NB4 (cell line): ENCODE measurements at regions not wholly inside any gene's neighbourhood (a gene's known extent, or its start where the extent isn't known, plus 50 kb on each side); places are given as distances from the start of the nearest gene placed in this dataset.

Experiments
- DNase-seq: peaks from one replicate; pipeline ENCODE4 v3.0.0; 2010; ENCODE audit warnings: low read depth
- H3K4me3 ChIP-seq: one replicate; pipeline ENCODE4 v1.5.1; 2011; ENCODE audit warnings: mild to moderate bottlenecking, low read depth, low read length, moderate library complexity
- MYC ChIP-seq: IDR thresholded peaks from 2 replicates; pipeline ENCODE4 v1.6.1; 2011; ENCODE audit warnings: low read depth, low read length
- POLR2A ChIP-seq: IDR thresholded peaks from 2 replicates; pipeline ENCODE4 v1.6.1; 2011; ENCODE audit warnings: mild to moderate bottlenecking; ENCODE audit not compliant: insufficient read length; ENCODE audit errors: extremely low read depth
- TF ChIP-seq, protein P1 (sequence below): IDR thresholded peaks from one replicate; pipeline ENCODE4 v1.5.1; 2012; ENCODE audit warnings: low read depth, low read length
- TF ChIP-seq, protein P2 (sequence below): IDR thresholded peaks from 2 replicates; pipeline ENCODE4 v1.6.1; 2011; ENCODE audit warnings: low read depth, low read length

DNA sequence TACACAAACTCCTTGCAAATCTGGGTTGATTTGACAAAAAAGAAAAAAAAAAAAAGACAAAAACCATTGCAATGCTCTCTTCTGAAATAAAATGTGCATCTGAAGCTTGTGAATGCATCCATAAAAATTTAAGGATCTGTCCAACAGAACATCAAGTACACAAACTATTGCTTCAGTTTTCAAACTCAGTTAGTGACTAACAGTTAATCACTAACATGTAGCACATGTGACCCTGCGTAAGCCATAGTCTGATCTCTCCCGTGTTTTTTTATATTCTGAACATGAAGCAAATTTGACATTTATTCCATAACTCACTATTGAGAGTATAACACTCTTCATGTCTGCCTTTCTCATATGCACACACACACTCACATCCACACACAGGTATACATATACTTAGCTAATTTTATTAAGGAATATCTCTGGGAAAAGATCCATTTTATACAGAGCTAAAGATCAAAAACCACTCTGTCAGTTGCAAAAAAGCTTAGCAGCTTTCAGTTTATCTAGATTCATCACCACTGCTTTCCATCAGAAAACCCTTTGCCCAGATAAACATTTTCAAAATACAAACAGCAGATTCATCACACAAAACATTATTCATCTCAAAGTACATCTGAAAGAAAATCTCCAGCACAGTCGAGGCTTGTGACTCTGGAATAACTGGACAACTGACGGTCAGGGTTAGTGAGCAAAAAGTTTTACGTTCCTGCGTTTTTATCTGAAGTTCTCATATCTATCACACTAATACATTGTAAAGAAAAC, 1000.4 kb upstream of the ACVR2A start:
- no peak for DNase-seq

DNA sequence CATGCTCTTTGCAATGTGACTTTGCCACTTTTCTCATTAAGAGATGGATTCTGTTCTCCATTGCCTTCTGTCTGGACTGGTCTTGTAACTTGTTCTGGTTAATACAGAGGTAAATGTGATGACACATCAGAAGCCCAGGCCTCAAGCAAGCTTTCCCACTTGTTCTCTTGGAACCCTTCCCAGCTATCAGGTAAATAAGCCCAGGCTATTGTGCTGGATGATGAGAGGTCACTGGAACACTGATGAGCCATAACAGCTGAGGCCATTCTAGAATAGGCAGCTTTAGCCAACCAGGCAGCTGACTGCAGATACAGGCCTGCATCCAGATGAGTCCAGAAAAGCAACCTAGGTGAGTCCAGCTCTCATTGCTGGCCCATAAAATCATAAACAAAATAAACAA, 1007.0 kb upstream of the ACVR2A start:
- TF ChIP-seq POLR2A (no peak), MYC (no peak)
- TF ChIP-seq, protein P1, sequence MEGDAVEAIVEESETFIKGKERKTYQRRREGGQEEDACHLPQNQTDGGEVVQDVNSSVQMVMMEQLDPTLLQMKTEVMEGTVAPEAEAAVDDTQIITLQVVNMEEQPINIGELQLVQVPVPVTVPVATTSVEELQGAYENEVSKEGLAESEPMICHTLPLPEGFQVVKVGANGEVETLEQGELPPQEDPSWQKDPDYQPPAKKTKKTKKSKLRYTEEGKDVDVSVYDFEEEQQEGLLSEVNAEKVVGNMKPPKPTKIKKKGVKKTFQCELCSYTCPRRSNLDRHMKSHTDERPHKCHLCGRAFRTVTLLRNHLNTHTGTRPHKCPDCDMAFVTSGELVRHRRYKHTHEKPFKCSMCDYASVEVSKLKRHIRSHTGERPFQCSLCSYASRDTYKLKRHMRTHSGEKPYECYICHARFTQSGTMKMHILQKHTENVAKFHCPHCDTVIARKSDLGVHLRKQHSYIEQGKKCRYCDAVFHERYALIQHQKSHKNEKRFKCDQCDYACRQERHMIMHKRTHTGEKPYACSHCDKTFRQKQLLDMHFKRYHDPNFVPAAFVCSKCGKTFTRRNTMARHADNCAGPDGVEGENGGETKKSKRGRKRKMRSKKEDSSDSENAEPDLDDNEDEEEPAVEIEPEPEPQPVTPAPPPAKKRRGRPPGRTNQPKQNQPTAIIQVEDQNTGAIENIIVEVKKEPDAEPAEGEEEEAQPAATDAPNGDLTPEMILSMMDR = no peak
- TF ChIP-seq, protein P2, sequence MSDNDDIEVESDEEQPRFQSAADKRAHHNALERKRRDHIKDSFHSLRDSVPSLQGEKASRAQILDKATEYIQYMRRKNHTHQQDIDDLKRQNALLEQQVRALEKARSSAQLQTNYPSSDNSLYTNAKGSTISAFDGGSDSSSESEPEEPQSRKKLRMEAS = no peak
- no peak for DNase-seq
- H3K4me3 ChIP-seq = no peak overlapping the region

More for the DNA sequence above, 1000.4 kb upstream of the ACVR2A start:
- TF ChIP-seq, protein P1 = no peak
- TF ChIP-seq MYC = no peak
- TF ChIP-seq, protein P2 = no peak
- TF ChIP-seq POLR2A = no peak
- no peak overlapping the region for H3K4me3 ChIP-seq

DNA sequence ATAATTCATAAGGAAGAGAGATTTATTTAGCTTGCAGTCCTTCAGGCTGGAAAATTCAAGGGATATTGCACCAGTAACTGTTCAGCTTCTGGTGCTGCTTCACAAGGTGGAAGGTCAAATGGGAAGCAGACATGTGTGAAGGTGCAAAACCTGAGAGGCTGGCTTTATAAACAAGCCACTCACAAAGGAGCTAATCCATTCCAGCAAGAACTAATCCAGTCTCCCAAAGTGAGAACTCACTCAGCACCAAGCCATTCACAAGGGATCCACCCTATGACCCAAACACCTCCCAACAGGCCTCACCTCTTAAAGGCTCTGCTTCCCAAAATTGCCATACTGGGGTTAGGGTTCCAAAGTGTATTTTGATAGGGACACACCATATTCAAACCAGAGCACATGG, 1018.4 kb upstream of the ACVR2A start:
- no peak overlapping the region for H3K4me3 ChIP-seq
- no peak for DNase-seq
- TF ChIP-seq, protein P2 = no peak
- TF ChIP-seq MYC (no peak), POLR2A (no peak)
- TF ChIP-seq, protein P1 = no peak

DNA sequence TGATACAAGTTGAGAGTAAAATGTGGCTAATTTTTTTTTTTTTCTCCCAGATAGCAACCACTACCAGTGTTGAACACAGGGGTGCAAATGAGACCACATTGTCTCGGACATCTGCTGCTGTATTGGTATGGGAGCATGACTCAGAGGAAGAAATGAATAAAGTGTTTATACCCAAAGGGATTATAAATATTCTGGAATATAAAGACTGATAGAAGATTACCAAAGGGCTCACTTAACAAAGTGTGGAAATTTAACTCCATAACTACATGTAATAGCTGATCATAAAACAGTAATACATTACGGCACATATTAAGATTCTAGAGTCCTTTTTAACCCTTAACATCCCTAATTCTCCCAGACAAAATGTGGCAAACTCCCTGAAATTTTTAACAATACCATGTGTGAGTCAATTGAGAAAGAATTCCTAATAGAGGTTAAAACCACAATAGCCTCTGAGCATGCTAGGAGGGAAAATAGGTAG, 1023.0 kb upstream of the ACVR2A start:
- TF ChIP-seq, protein P1 = no peak
- TF ChIP-seq, protein P2 = no peak
- TF ChIP-seq POLR2A (no peak), MYC (no peak)
- DNase-seq = no peak
- H3K4me3 ChIP-seq = no peak overlapping the region

DNA sequence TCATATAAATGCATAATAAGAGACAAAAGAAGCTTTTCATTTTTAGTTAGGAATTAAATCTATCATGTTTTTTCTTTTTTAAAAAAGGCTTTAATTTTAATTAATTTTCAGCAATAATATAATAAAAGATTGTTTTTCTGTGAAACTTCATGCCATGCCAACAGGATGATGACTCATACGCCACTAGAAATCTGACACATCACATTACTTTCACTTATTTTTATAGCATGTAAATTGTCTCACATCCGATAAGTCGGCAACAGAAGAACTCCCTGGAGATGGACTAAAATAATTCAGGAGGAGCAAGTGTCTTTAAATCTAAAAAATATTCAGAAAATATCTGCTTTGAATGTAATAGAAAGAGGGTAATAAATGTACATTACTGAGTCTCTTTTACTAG, 1024.2 kb upstream of the ACVR2A start:
- no peak for DNase-seq
- H3K4me3 ChIP-seq = no peak overlapping the region
- TF ChIP-seq POLR2A (no peak), MYC (no peak)
- TF ChIP-seq, protein P1 = no peak
- TF ChIP-seq, protein P2 = no peak
